IMR-90 (cell line): ENCODE measurements at regions not wholly inside any gene's neighbourhood (a gene's known extent, or its start where the extent isn't known, plus 50 kb on each side); places are given as distances from the start of the nearest gene placed in this dataset.

Experiments used
- BHLHE40 ChIP-seq: fragments of 150-350 bp; IDR thresholded peaks from 2 replicates; pipeline ENCODE4 v1.6.1; 2016; ENCODE audit warnings: mild to moderate bottlenecking, low read depth, low read length
- CEBPB ChIP-seq: IDR thresholded peaks from 2 replicates; pipeline ENCODE4 v1.6.1; 2012; ENCODE audit warnings: low read depth, low read length, improper control_type of control experiment
- CTCF ChIP-seq: conservative IDR thresholded peaks from 2 replicates; pipeline ENCODE4 v1.5.1; 2012; ENCODE audit warnings: mild to moderate bottlenecking, low read depth, low read length, improper control_type of control experiment
- ELK1 ChIP-seq: fragments of 150-350 bp; IDR thresholded peaks from 2 replicates; pipeline ENCODE4 v1.6.1; 2016; ENCODE audit warnings: low read depth, mild to moderate bottlenecking, low read length, moderate library complexity, borderline replicate concordance
- FOS ChIP-seq: fragments of 150-350 bp; IDR thresholded peaks from 2 replicates; pipeline ENCODE4 v1.6.1; 2016; ENCODE audit warnings: low read depth, low read length
- MAZ ChIP-seq: IDR thresholded peaks from 2 replicates; pipeline ENCODE4 v1.6.1; 2012; ENCODE audit warnings: low read depth, mild to moderate bottlenecking, low read length, improper control_type of control experiment, moderate library complexity, borderline replicate concordance
- MXI1 ChIP-seq: IDR thresholded peaks from 2 replicates; pipeline ENCODE4 v1.6.1; 2012; ENCODE audit warnings: low read depth, mild to moderate bottlenecking, low read length, moderate library complexity, borderline replicate concordance
- NFE2L2 ChIP-seq: fragments of 150-350 bp; IDR thresholded peaks from 2 replicates; pipeline ENCODE4 v1.6.1; 2016; ENCODE audit warnings: low read depth, mild to moderate bottlenecking, low read length
- POLR2A ChIP-seq: IDR thresholded peaks from 2 replicates; pipeline ENCODE4 v1.6.1; 2012; ENCODE audit warnings: mild to moderate bottlenecking, low read depth, low read length
- RAD21 ChIP-seq: IDR thresholded peaks from 2 replicates; pipeline ENCODE4 v1.6.1; 2012; ENCODE audit warnings: low read length, improper control_type of control experiment
- RFX5 ChIP-seq: IDR thresholded peaks from 2 replicates; pipeline ENCODE4 v1.8.0; 2012; ENCODE audit warnings: low read depth, mild to moderate bottlenecking, low read length, moderate library complexity
- SMC3 ChIP-seq: fragments of 150-350 bp; IDR thresholded peaks from 2 replicates; pipeline ENCODE4 v1.6.1; 2016; ENCODE audit warnings: low read depth, mild to moderate bottlenecking, antibody characterized with exemption, low read length, moderate library complexity
- USF2 ChIP-seq: fragments of 150-350 bp; IDR thresholded peaks from 2 replicates; pipeline ENCODE4 v1.6.1; 2017; ENCODE audit warnings: mild to moderate bottlenecking, antibody characterized with exemption, low read length, low read depth

- no peak for TF ChIP-seq RFX5
- TF ChIP-seq CTCF = no peak
- no peak for TF ChIP-seq CEBPB
- TF ChIP-seq MAZ = no peak
- no peak for TF ChIP-seq RAD21
- no peak for TF ChIP-seq POLR2A
- TF ChIP-seq MXI1 = no peak
- TF ChIP-seq USF2 = no peak
- TF ChIP-seq SMC3 = no peak
- TF ChIP-seq BHLHE40 = no peak
- no peak for TF ChIP-seq NFE2L2
- TF ChIP-seq ELK1 = no peak
- TF ChIP-seq FOS = no peak
Measured at GRCh38 chr5:82439750-82440445, 161.7 kb upstream of the RPS23 start.
